Nucleus accumbens (tissue), 56 donors: ENCODE measurements at regions not wholly inside any gene's neighbourhood (a gene's known extent, or its start where the extent isn't known, plus 50 kb on each side); places are given as distances from the start of the nearest gene placed in this dataset.
"Not testable (repeated sequence)": the region's sequence is repeated elsewhere in the genome, so short reads cannot be mapped to it uniquely, and the experiment has no call there.

Experiments
- DNase-seq, 56 donors: peaks; one replicate each; lab custom pipeline; 2025; lab: John Stamatoyannopoulos, UW

- DNase-seq, result no peak
Observed at GRCh38 chr4:26035921-26036320, 121.9 kb downstream of the SMIM20 start.

DNA sequence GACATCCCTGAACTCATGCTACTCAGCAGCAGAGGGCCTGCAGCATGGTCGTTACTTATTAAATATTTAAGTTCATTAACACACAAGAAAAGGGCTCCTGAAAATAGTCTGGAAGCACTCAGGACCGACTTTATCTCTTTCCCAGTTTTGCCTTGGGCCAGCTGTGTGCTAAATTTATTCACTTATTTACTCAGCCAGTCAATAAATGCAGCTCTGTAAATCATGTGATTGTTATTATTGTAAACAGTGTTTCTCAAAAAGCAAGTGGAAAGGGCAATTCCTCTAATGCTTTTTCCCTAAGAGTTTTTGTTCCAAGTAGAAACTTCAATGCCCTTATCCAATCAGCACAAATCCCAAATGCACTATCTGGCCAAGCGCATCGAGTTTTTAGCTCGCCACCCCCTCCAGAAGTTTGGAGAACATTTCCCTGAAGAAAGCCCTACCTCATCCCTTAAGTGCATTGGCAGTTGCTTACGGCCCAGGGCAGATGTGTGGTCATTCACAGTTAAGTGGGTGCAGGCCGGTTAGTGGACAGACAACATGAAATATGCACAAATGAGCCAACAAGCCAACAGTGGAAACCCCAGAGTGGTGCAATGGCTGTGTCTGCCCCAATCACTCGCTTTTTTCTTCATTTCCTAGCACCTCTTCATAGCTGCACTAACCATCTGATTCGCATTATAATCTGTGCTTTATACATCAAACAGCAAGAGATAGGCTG, 125.8 kb downstream of the SMIM20 start:
- no peak for DNase-seq

DNA sequence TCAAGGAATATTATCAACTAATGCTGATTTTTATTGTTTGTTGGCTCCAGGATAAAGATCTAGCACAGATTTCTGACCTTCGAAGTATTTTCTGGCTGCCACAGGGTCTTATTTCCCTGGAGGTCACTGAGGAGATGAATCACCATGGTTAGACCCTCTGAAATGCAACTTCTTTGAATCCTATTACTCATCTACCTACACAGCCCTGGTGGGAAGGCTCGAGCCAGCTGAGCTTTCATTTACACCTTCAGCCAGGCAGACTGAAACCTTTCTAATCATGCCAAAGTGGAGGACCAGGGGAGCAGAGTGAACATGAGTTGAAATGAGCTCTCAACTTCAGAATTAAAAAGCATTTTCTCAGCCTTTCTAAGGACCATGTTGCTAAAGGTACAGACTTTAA, 130.5 kb downstream of the SMIM20 start:
- no peak for DNase-seq

DNA sequence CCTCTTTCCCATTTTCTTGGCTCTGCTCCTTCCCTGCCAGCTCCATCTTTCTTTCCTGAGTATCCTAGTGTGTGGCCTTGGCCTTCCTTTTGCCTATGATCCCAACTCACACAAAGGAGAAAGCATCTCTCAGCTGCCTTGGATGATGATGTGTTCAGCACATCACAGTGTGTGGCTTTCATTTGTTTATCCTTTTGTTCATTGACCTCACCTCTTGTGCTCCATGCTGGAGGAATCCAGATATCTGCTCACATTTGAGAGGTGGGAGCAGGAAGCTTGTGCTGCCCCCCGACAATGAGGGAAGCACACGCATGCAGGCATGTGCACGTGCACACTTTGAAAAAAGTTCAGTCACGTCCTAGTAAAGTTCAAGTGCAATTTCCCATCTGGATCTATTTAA, 131.0 kb downstream of the SMIM20 start:
- DNase-seq, result no peak

DNA sequence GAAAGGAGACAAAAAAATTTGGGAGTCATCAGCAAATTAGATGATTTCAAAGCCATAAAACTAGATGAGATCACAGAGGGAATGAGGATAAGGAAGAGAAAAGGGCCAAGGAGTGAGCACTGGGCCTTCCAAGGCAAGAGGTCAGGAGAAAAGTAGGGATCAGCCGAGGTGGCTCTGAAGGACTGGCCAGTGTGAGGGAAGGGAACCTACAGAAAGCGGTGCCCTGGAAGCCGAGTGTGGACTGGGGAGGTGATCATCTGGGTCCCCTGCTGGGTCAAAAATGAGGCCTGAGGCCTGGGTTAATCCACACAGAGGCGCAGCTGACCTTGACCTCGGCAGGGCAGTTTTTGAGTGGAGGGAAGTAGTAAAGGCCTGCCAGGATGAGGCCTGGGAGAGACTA, 133.8 kb downstream of the SMIM20 start:
- DNase-seq, result no peak

GRCh38 chr4:26048378-26048882, 134.4 kb downstream of the SMIM20 start:
- DNase-seq, result no peak

DNA sequence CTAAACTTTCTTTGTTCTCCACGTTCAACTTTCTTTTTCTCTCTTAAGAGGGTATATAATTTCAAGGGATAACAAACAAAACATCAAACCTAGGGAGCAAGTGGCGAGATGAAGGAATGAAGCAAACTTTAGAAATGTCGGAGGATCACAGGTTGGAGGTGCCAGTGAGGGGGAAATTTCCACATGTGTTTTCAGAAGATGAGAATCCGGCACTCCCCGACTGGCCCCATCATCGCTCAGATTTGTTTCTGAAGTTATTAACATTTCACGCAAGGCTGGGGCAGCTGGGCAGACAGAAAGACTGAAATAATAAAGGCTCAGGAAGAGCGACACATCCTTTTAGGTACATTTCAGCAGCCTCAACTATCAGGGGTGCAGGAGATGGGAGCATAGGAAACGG, 134.9 kb downstream of the SMIM20 start:
- no peak for DNase-seq

GRCh38 chr4:26049447-26049846, 135.4 kb downstream of the SMIM20 start:
- DNase-seq, result no peak

- DNase-seq, result peak in 9 of 56 donors; percentile 6 to 38 (median 12)
Observed at GRCh38 chr4:26050212-26050643, 136.2 kb downstream of the SMIM20 start.

DNA sequence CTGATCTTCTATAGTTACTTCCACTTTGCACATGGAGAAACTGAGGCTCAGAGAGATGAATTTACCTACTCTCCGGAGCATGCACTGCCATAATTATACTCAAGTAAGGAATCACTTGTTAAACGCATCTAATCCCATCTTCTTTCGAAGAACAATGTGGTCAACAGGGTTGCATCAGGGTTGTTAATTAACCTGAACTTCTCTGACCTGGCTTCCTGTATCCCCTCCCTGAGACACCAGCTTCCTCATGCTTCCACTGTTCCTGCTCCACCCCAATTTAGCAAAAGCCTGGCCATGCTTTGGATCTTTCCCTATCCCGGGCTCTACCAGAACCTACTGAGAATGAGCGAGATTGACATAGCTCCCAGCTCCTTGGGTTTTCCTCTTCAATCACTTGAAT, 136.7 kb downstream of the SMIM20 start:
- DNase-seq, result no peak

GRCh38 chr4:26051240-26051639, 137.2 kb downstream of the SMIM20 start:
- no peak for DNase-seq

- DNase-seq, result no peak
Observed at GRCh38 chr4:26052663-26053541, 138.9 kb downstream of the SMIM20 start.

GRCh38 chr4:26053761-26054160, 139.7 kb downstream of the SMIM20 start:
- DNase-seq, result no peak

GRCh38 chr4:26055855-26056254, 141.8 kb downstream of the SMIM20 start:
- DNase-seq, result no peak

DNA sequence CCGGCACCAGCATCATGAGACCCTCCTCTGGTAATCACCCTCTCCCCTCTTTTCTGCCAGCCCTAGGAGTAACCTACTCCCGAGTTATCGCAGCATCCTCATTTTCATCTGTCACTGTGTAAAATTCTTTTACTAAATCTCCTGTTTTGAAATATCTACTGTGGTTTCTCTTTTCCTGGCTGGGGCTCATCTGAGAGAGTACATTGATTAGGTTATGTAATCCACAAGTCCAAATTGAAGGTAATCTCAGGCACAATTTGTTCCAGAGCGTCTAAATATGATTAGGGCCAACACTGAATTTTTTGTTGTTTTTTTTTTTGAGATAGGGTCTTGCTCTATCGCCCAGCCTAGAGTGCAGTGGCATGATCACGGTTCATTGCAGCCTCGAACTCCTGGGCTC, 142.4 kb downstream of the SMIM20 start:
- no peak for DNase-seq

DNA sequence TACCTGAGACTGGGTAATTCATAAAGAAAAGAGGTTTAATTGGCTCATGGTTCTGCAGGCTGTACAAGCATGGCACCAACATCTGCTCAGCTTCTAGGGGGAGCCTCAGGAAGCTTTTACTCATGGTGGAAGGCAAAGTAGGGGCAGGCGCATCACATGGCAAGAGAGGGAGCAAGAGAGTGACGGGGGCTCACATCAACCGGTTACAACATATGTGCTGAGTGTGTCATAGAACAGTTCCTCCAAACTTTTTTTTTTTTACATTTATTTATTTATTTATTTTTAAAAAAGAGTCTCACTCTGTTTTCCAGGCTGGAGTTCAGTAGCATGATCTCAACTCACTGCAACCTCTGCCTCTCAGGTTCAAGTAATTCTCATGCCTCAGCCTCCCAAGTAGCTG, 143.8 kb downstream of the SMIM20 start:
- not testable (repeated sequence) for DNase-seq

DNA sequence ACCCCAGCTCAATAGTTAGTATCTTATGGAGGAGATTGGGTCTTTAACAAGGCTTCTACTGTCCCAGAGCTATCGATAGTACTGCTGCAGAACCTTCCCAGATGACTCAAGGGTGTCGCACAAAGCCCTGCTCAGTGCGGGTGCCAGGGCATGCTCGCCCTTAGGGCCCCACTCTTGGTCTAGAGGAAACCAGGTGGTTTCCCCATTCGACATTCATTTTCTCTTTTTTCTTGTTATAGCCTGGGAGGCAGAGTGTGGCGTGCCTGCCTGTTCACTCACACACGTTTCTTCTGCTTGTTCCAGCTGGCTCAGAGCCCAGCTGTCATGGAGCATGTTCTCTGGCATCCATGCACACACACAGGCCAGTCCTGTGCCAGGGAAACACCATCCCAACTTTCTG, 144.5 kb downstream of the SMIM20 start:
- DNase-seq, result peak in 4 of 56 donors; percentile 1 to 12 (median 7)

DNA sequence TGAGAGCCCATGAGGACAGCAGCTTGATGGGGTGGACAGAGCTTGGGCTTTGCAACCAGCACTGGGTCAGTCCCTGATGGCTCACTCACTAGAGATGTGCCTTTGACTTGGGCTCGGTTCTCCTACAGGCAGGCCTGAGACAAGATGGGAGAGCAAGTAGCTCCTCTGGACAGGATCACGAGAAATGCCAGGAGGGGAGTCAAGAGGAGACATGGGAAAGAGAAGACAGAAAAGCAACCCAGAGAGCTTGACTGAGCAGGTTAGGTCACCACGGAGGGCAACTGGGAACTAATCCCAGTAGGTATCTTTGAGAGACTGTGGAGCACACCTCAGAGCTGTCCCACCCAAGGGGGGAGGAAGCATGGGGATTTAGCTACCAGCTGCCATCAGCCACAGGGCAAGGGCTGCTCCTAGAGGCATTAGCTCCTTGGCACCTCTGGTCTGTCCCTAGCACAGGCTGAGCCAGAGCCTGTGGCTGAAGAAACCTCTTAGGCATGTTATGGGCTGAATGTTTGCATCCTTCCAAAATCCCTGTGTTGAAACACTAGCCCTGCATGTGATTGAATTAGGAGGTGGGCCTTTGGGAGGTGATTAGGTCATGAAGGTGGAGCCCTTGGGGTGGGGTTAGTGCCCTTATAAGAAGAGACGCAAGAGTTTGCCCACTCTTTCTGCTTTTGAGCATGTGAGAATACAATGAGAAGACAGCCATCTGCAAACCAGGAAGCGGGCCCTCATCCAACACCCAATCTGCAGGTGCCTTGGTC, 145.6 kb downstream of the SMIM20 start:
- DNase-seq, result no peak

- DNase-seq, result no peak
Observed at GRCh38 chr4:26060286-26060685, 146.3 kb downstream of the SMIM20 start.

DNA sequence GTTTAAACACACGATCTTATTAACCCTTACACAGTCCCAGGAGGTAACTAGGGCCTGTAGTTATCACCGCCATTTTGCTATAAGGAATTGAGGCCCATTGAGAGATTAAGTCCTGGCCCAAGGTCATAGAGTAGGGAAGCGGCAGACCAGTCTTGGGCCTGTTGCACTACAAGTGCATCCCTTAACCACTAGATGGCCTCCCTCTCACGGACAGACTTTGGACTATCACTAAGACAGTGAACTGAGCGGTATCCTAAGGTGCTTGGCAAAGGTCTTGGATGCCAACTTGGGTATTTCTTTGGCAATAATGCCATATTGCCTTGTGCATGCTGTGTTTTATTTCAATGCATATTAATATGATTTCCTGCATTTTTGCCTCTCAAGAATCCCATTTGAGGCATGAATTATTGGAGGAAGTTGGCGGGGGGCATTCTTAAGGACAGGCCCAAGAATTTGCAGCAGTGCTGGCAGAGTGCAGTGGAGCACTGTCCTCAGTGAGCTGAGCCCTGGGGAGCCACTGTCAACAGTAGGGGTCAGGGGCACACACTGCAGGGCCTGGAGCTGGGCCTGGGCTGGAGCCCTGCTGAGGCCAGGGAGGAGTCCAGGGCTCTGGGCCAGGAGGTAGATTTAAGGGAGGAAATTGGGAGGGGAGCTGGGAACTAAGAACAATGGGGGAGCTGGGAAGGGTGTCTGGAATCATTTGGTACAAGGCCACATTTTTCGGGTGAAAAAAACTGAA, 147.4 kb downstream of the SMIM20 start:
- no peak for DNase-seq
